B cell (primary cell): ENCODE measurements at regions not wholly inside any gene's neighbourhood (a gene's known extent, or its start where the extent isn't known, plus 50 kb on each side); places are given as distances from the start of the nearest gene placed in this dataset.

ENCODE experiments used
- ATAC-seq: fragments of 200-7000 bp; cut with Tn5 transposase; one replicate; pipeline ENCODE4 v1.10.0; 2021; ENCODE audit warnings: low read depth, mild to moderate bottlenecking, moderate number of reproducible peaks, moderate library complexity
- CTCF ChIA-PET: fragments of 350-600 bp; sonication (Branson Sonifier 250); formaldehyde crosslinking; loops from one replicate; lab custom pipeline; 2021; ENCODE audit warnings: antibody characterized with exemption, inconsistent platforms; lab: Charles Lee
- POLR2A ChIA-PET: fragments of 350-600 bp; sonication (Branson Sonifier 250); formaldehyde crosslinking; loops from one replicate; lab custom pipeline; 2021; ENCODE audit warnings: antibody characterized with exemption; lab: Charles Lee
- DNase-seq: peaks from one replicate; pipeline ENCODE4 v3.0.0; 2013
- H2AFZ ChIP-seq: 2 replicates; pipeline ENCODE4 v1.6.1; 2012; ENCODE audit warnings: mild to moderate bottlenecking, low read depth, low read length; ENCODE audit not compliant: insufficient read depth, poor library complexity, severe bottlenecking
- H3K27ac ChIP-seq, 2 donors: 1 replicate in 1 of 2; 2 replicates in 1 of 2; pipeline ENCODE4 v1.5.1; 2012 to 2013; ENCODE audit warnings: low read length in 2 of 2, mild to moderate bottlenecking in 2 of 2, moderate library complexity in 1 of 2
- H3K27me3 ChIP-seq, 4 experiments: fragments of 200-600 bp in 1 of 4; sonication (generic) in 1 of 4; replicated peaks in 1 of 4; 1 replicate in 2 of 4; 2 replicates in 2 of 4; pipeline versions ENCODE4 v1.6.1 to v1.7.0; 2013 to 2016; ENCODE audit warnings: low read length in 3 of 4, mild to moderate bottlenecking in 2 of 4, mixed read lengths in 1 of 4, moderate library complexity in 1 of 4; ENCODE audit not compliant: insufficient read depth in 4 of 4, control insufficient read depth in 3 of 4; ENCODE audit errors: control extremely low read depth in 1 of 4
- H3K36me3 ChIP-seq, 2 experiments: replicated peaks in 1 of 2; 1 replicate in 1 of 2; 2 replicates in 1 of 2; pipeline versions ENCODE4 v1.6.1 to v1.7.1; 2013; ENCODE audit warnings: low read length in 1 of 2; ENCODE audit not compliant: insufficient read depth in 2 of 2, control insufficient read depth in 1 of 2; ENCODE audit errors: control extremely low read depth in 1 of 2, extremely low read depth in 1 of 2
- H3K4me1 ChIP-seq, 2 donors: fragments of 200-600 bp in 1 of 2; sonication (generic) in 1 of 2; 1 replicate in 1 of 2; 2 replicates in 1 of 2; pipeline versions ENCODE4 v1.5.1 to v1.6.1; 2013 to 2017; ENCODE audit warnings: low read length in 2 of 2; ENCODE audit not compliant: control insufficient read depth in 2 of 2, insufficient read depth in 2 of 2
- H3K4me2 ChIP-seq: replicated peaks from 2 replicates; pipeline ENCODE3; 2012; ENCODE audit warnings: mild to moderate bottlenecking, low read depth, low read length; ENCODE audit not compliant: poor library complexity, severe bottlenecking
- H3K4me3 ChIP-seq, 5 experiments: fragments of 200-600 bp in 1 of 5; sonication (generic) in 1 of 5; 1 replicate in 3 of 5; 2 replicates in 2 of 5; pipeline versions ENCODE4 v1.5.1 to v1.7.0; 2011 to 2016; ENCODE audit warnings: low read length in 4 of 5, mild to moderate bottlenecking in 4 of 5, low read depth in 2 of 5, control low read depth in 1 of 5, moderate library complexity in 1 of 5; ENCODE audit not compliant: insufficient read depth in 1 of 5; ENCODE audit errors: control extremely low read depth in 1 of 5, extremely low read depth in 1 of 5
- H3K79me2 ChIP-seq: fragments of 200-600 bp; sonication (generic); one replicate; pipeline ENCODE4 v1.6.0; 2016; ENCODE audit warnings: low read length; ENCODE audit not compliant: control insufficient read depth, insufficient read depth
- H3K9ac ChIP-seq: fragments of 200-600 bp; sonication (generic); 2 replicates; pipeline ENCODE4 v1.6.1; 2017; ENCODE audit warnings: mild to moderate bottlenecking, low read length, moderate library complexity
- H3K9me3 ChIP-seq, 3 donors: one replicate each; pipeline versions ENCODE4 v1.6.1 to v1.7.1; 2013; ENCODE audit warnings: low read length in 2 of 3; ENCODE audit not compliant: control insufficient read depth in 2 of 3, insufficient read depth in 1 of 3; ENCODE audit errors: control extremely low read depth in 1 of 3
- H4K20me1 ChIP-seq: 2 replicates; pipeline ENCODE4 v1.6.0; 2012; ENCODE audit warnings: mild to moderate bottlenecking, low read length; ENCODE audit not compliant: insufficient read depth, control insufficient read depth, poor library complexity, severe bottlenecking
- H3K27ac Mint-ChIP-seq: one replicate; pipeline ENCODE4 v1.8.0; 2021; ENCODE audit warnings: mixed read lengths
- H3K27me3 Mint-ChIP-seq: one replicate; pipeline ENCODE4 v1.8.0; 2021; ENCODE audit warnings: mixed read lengths
- H3K4me1 Mint-ChIP-seq: one replicate; pipeline ENCODE4 v1.8.0; 2021; ENCODE audit warnings: mixed read lengths
- H3K4me3 Mint-ChIP-seq: one replicate; pipeline ENCODE4 v1.8.0; 2021; ENCODE audit warnings: mixed read lengths
- H3K9me3 Mint-ChIP-seq: one replicate; pipeline ENCODE4 v1.8.0; 2022; ENCODE audit warnings: mixed read lengths; ENCODE audit not compliant: insufficient read depth
- CTCF ChIP-seq: fragments of 200-600 bp; IDR thresholded peaks from one replicate; pipeline ENCODE4 v1.8.0; 2022; ENCODE audit warnings: antibody characterized with exemption, mild to moderate bottlenecking
- EZH2 ChIP-seq: IDR thresholded peaks from 2 replicates; pipeline ENCODE4 v1.6.1; 2012; ENCODE audit warnings: borderline replicate concordance, low read depth, mild to moderate bottlenecking, moderate library complexity, low read length; ENCODE audit not compliant: insufficient read depth, poor library complexity, severe bottlenecking
- whole genome bisulfite sequencing: methylation state at CpG from one replicate; pipeline ENCODE4 v1.1.5; 2013; ENCODE audit warnings: missing lambda C conversion rate; ENCODE audit not compliant: insufficient coverage; 5-methylcytosine and 5-hydroxymethylcytosine counted together
- intact Hi-C: fragments of 100-400 bp; cut with micrococcal nuclease; formaldehyde crosslinking; loops from one replicate; pipeline ENCODE4 v1.10.0; 2022

GRCh38 chr7:94280851-94281250 lies 113.8 kb upstream of the COL1A2 start:
- Histone ChIP-seq H3K36me3 (no peaks in the 10 kb centered on the region), H3K27ac (no peak overlapping the region), H3K9ac (no peak overlapping the region), H3K79me2 (no peaks in the 10 kb centered on the region), H3K4me1 (no peaks in the 10 kb centered on the region), H3K9me3 (no peaks in the 10 kb centered on the region), H3K4me2 (no peak overlapping the region), H2AFZ (no peak overlapping the region), H3K4me3 (no peak overlapping the region), H3K27me3 (peaks cover 0 to 4% (median 2%) of the 10 kb centered on the region in 4 experiments), H4K20me1 (no peaks in the 10 kb centered on the region)
- Mint-ChIP-seq H3K4me1 (no peaks in the 10 kb centered on the region), H3K4me3 (no peak overlapping the region), H3K27me3 (peaks cover 33% of the 10 kb centered on the region), H3K27ac (no peak overlapping the region), H3K9me3 (no peaks in the 10 kb centered on the region)
- WGBS: 63% methylated on average over 2 of the region's 2 CpGs
- no peak for ATAC-seq
- POLR2A ChIA-PET: no interaction called here
- CTCF ChIA-PET: no interaction called here
- intact Hi-C loops: no loop called here
- no peak for DNase-seq
- no peak for TF ChIP-seq CTCF

- no peaks in the 10 kb centered on the region for H3K9me3 ChIP-seq
- no peaks in the 10 kb centered on the region for H3K79me2 ChIP-seq
- POLR2A ChIA-PET: no interaction called here
- DNase-seq: no peak
- H3K27ac ChIP-seq: no peak overlapping the region
- H3K4me3 ChIP-seq: no peak overlapping the region
- CTCF ChIA-PET: no interaction called here
- Mint-ChIP-seq H3K27me3 (peaks cover 40% of the 10 kb centered on the region), H3K4me3 (no peak overlapping the region), H3K4me1 (no peaks in the 10 kb centered on the region), H3K27ac (no peak overlapping the region), H3K9me3 (no peaks in the 10 kb centered on the region)
- H4K20me1 ChIP-seq: no peaks in the 10 kb centered on the region
- ATAC-seq: no peak
- peaks cover 0 to 4% (median 2%) of the 10 kb centered on the region in 4 experiments for H3K27me3 ChIP-seq
- no peaks in the 10 kb centered on the region for H3K36me3 ChIP-seq
- H2AFZ ChIP-seq: no peak overlapping the region
- no CpG with 5 or more reads among the region's 2 CpGs for WGBS
- no peaks in the 10 kb centered on the region for H3K4me1 ChIP-seq
- H3K4me2 ChIP-seq: no peak overlapping the region
- TF ChIP-seq CTCF (no peak), EZH2 (no peak)
- no peak overlapping the region for H3K9ac ChIP-seq
- intact Hi-C loops: no loop called here
These were observed 110.6 kb upstream of the COL1A2 start for GRCh38 chr7:94284104-94284503.
